Keratinocyte (primary cell): ENCODE measurements at regions not wholly inside any gene's neighbourhood (a gene's known extent, or its start where the extent isn't known, plus 50 kb on each side); places are given as distances from the start of the nearest gene placed in this dataset.

ENCODE experiments used
- EZH2 ChIP-seq: IDR thresholded peaks from one replicate; pipeline ENCODE4 v1.6.1; 2012; ENCODE audit warnings: inconsistent platforms, mild to moderate bottlenecking, low read length, moderate library complexity
- TF ChIP-seq, protein P1 (sequence below), 3 experiments: IDR thresholded peaks in 1 of 3; conservative IDR thresholded peaks in 1 of 3; optimal IDR thresholded peaks in 1 of 3; 2 replicates in 2 of 3; 3 replicates in 1 of 3; pipeline versions ENCODE3 to v1.5.1; 2011; ENCODE audit warnings: low read length in 3 of 3, mild to moderate bottlenecking in 3 of 3, moderate library complexity in 2 of 3, control low read depth in 1 of 3, inconsistent platforms in 1 of 3; ENCODE audit not compliant: insufficient read depth in 2 of 3; ENCODE audit errors: extremely low read depth in 1 of 3

DNA sequence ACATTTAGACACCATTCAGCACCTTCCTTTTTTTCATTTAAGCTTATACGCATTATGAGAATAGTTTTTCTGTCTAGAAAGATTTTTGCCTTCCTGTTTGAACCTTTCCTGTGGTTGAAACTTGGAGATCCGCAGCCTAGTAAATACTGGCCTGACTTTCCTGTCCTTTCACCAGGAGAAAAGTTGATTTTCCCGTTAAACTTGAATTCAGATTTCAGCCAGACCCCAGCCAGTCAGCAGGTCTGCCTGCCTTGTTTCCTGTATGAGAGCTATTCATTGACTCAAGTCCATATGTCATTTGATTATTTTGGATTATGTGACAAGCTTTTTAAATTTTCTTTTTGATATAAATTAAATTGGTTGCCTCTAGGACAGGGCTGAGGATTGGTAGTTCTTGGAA, 71.5 kb downstream of the EVX1 start:
- TF ChIP-seq, protein P1, sequence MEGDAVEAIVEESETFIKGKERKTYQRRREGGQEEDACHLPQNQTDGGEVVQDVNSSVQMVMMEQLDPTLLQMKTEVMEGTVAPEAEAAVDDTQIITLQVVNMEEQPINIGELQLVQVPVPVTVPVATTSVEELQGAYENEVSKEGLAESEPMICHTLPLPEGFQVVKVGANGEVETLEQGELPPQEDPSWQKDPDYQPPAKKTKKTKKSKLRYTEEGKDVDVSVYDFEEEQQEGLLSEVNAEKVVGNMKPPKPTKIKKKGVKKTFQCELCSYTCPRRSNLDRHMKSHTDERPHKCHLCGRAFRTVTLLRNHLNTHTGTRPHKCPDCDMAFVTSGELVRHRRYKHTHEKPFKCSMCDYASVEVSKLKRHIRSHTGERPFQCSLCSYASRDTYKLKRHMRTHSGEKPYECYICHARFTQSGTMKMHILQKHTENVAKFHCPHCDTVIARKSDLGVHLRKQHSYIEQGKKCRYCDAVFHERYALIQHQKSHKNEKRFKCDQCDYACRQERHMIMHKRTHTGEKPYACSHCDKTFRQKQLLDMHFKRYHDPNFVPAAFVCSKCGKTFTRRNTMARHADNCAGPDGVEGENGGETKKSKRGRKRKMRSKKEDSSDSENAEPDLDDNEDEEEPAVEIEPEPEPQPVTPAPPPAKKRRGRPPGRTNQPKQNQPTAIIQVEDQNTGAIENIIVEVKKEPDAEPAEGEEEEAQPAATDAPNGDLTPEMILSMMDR (optimal IDR thresholded peaks at IDR 0.05 in 1 of 3, IDR thresholded peaks at IDR 0.05 in 1 of 3, conservative IDR thresholded peaks at IDR 0.05 in 1 of 3; ENCODE audit: extremely low read depth in 1 of 3, insufficient read depth in 2 of 3, low read length in 3 of 3) = no peak
- TF ChIP-seq EZH2 = no peak
